ENCODE measurements at regions not wholly inside any gene's neighbourhood (a gene's known extent, or its start where the extent isn't known, plus 50 kb on each side); places are given as distances from the start of the nearest gene placed in this dataset.

DNA sequence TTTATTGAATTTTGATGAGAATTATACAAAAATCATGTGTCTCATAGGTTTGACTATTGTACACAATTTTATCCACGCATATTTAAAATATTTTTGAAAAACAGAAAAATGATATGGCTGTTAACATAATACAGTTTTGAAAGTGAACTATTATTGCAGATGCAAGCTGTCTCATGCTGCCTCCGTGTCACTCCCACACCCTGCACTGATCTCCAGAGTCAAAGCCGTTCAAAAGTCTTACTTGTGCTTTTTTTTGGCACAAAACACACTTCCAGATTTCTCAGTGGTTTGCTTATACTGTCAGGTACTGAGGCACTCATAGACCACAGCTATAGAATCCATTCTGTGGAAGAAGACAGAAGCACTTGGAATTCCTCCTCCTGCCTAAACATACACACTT, 243.1 kb upstream of the ADARB2 start:
- FAIRE-seq: no peak
- DNase-seq (ENCODE audit: insufficient read length): no peak
- TF ChIP-seq POLR2AphosphoS5 (IDR thresholded peaks at IDR 0.05; ENCODE audit: low read depth, low read length): no peak
- TF ChIP-seq POLR2A (IDR thresholded peaks at IDR 0.05; ENCODE audit: low read depth, low read length): no peak
- TF ChIP-seq TAF1 (IDR thresholded peaks at IDR 0.05; ENCODE audit: borderline replicate concordance, low read depth, low read length): no peak

DNA sequence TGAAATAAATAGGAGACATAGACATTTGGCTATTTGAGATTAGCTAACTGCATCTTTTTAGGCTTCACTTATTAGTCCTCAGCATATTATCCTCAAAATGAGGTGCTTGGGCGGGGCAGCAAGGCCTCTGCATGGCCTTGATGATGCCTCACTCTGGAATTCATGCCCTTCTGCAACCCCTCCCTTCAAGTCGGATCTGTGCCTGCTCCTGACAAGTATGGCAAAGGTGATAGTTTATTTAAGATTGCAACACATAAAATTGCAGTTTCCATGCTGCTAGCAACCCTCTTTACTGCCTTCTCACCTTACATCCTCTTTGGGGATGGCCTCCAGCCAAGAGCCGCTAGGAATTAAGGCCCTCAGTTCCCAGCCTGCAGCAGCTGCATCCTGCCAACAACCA, 241.3 kb upstream of the ADARB2 start:
- FAIRE-seq: no peak
- no peak for DNase-seq (ENCODE audit: insufficient read length)
- no peak for TF ChIP-seq POLR2A (IDR thresholded peaks at IDR 0.05; ENCODE audit: low read depth, low read length)
- no peak for TF ChIP-seq POLR2AphosphoS5 (IDR thresholded peaks at IDR 0.05; ENCODE audit: low read depth, low read length)
- no peak for TF ChIP-seq TAF1 (IDR thresholded peaks at IDR 0.05; ENCODE audit: borderline replicate concordance, low read depth, low read length)

DNA sequence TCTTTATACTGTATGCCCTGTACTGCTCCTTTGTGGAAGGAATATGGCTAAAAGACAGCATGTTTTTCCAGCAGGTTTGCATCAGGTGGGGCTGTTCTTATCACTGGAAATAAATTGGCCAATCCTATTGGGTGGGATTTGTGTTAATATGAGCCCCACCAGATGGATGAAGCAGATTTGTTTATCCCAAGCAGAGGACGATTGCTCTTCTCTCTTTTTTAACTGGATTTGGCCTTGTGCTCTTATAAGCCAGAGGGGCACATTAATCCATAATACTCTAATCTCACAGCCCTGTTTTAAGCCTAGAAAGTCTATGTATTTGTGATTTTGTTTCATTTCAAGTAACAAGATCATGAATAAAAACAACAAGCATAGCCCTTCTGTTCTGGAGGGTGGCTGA, 240.1 kb upstream of the ADARB2 start:
- no peak for DNase-seq (ENCODE audit: insufficient read length)
- no peak for TF ChIP-seq POLR2AphosphoS5 (IDR thresholded peaks at IDR 0.05; ENCODE audit: low read depth, low read length)
- no peak for TF ChIP-seq TAF1 (IDR thresholded peaks at IDR 0.05; ENCODE audit: borderline replicate concordance, low read depth, low read length)
- no peak for TF ChIP-seq POLR2A (IDR thresholded peaks at IDR 0.05; ENCODE audit: low read depth, low read length)
- no peak for FAIRE-seq

DNA sequence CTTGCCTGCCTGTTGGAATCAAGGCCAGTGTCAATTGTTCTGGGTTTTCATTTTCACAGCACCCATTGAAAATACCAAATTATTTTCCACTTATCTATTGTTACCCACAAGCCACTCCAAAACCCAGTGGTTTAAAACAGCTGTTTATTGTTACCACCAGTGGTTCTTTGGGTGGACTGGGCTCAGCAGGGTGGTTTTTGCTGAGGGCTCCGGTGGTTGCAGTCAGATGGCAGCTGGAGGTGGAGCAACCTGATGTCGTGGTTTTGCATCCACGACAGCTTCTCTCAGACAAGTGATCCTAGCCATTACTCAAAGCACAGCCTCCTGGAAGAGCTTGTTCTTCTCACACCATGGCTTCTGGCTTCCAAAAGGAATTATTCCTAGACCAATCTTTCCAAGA, 235.1 kb upstream of the ADARB2 start:
- TF ChIP-seq POLR2AphosphoS5 (IDR thresholded peaks at IDR 0.05; ENCODE audit: low read depth, low read length) (no peak), TAF1 (IDR thresholded peaks at IDR 0.05; ENCODE audit: borderline replicate concordance, low read depth, low read length) (no peak), POLR2A (IDR thresholded peaks at IDR 0.05; ENCODE audit: low read depth, low read length) (no peak)
- no peak for FAIRE-seq
- no peak for DNase-seq (ENCODE audit: insufficient read length)

DNA sequence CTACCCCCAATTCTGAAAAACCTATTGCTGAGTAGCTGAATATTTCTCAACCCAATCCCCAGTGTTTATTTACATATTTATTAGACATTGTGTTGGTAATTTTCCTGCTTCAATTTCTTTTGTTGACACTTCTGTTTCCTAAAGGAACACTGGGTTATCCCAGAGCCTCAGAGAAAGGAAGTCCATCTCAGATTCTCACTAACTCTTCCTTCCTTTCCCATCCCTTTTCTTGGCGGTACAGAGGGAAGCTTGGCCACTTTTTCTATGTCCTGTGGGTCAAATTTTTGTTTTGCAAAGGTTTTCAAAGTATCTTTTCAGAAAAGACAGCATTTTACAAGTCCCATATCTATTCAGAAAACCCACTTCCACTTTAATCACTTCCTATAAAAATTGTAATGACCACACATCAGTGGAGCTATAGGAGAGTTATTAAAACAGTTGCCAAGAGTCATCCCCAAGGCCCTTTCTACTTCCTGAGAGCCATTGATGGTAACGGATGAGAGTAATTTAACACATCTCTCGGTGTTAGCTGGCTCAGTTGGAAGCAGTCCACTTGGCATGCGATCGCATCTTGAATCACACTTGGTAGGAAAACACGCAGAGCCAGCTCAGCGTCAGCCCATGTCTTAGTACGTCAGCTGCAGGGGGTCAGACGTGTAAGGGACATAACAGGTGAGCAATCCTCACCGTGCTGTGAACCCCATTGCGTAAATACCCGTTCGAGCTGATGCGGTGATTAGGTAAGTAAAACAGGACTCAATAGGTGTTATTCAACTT, 231.1 kb upstream of the ADARB2 start:
- FAIRE-seq (no peak), DNase-seq (ENCODE audit: insufficient read length) (no peak)
- no peak for TF ChIP-seq POLR2AphosphoS5 (IDR thresholded peaks at IDR 0.05; ENCODE audit: low read depth, low read length)

DNA sequence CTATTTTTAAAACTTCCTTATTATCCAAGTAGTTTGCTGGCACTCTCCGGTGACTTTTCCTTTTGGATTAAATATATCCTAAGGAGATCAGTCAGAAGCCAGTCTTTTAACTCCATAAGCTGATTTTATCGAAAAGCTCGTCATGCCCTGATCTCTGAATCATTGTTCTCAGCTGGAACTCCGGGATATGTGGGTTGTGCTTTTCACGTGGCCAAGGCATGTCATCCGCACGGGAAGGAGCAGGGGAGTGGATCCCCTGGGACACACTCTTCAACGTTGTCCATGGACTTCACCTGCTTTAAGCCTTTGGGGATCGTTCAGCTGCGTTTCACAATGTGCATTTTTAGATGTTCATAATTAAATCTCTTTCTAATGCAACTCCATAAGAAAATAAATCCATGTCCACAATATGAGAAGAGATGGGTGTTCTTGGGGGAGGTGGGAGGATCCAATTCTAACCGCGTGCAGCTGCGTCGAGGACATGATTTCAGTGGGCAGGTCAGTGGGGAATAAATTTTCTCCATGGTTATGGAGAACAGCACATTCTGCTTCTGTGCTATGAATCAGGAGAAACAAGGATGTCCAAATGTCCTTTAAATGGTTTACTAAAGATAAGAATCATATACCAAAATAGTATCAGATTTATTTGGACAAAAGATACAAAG, 229.5 kb upstream of the ADARB2 start:
- DNase-seq (ENCODE audit: insufficient read length): no peak
- TF ChIP-seq TAF1 (IDR thresholded peaks at IDR 0.05; ENCODE audit: borderline replicate concordance, low read depth, low read length) (no peak), POLR2AphosphoS5 (IDR thresholded peaks at IDR 0.05; ENCODE audit: low read depth, low read length) (no peak), POLR2A (IDR thresholded peaks at IDR 0.05; ENCODE audit: low read depth, low read length) (no peak)
- no peak for FAIRE-seq

DNA sequence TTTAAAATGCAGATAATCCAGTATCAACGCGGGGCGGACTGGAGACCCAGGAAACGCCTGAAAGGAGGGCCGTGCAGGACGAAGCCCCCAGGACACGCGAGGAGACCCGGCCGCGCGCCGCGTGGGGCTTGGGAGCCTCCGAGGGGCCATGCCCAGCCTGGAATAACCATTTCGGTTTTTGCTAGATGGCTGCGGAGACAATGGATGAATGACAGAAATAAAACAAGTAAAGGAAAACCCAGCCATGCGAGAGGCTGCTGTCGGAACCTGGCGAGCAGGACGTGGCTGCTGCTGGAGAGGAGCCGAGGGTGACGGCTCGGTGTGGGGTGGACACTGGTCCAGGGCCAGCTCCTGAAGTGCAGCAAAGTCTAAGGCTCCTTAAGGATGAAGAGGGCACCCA, 227.2 kb upstream of the ADARB2 start:
- FAIRE-seq (no peak), DNase-seq (ENCODE audit: insufficient read length) (no peak)
- TF ChIP-seq POLR2AphosphoS5 (IDR thresholded peaks at IDR 0.05; ENCODE audit: low read depth, low read length) (no peak), TAF1 (IDR thresholded peaks at IDR 0.05; ENCODE audit: borderline replicate concordance, low read depth, low read length) (no peak), POLR2A (IDR thresholded peaks at IDR 0.05; ENCODE audit: low read depth, low read length) (no peak)

DNA sequence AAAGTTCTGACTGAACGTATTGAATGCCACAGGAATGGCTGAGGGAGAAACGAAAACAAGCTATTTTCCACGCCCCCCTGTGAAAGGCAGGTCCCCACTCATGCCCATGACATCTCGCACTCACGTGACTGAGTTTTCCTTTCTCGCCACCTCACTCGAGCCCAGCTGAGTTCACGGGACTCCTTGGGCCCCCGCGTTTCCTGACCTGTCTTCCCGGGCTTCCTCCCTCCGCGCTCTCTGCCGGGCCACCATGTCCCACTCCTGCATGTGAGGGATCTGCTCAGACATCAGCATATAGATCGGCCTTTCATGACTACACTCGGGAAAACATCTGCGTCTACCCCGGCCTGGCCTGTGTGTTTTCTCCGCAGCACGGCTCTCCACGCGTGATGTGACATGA, 226.0 kb upstream of the ADARB2 start:
- FAIRE-seq (no peak), DNase-seq (ENCODE audit: insufficient read length) (no peak)
- TF ChIP-seq TAF1 (IDR thresholded peaks at IDR 0.05; ENCODE audit: borderline replicate concordance, low read depth, low read length): no peak
- no peak for TF ChIP-seq POLR2A (IDR thresholded peaks at IDR 0.05; ENCODE audit: low read depth, low read length)
- TF ChIP-seq POLR2AphosphoS5 (IDR thresholded peaks at IDR 0.05; ENCODE audit: low read depth, low read length): no peak

DNA sequence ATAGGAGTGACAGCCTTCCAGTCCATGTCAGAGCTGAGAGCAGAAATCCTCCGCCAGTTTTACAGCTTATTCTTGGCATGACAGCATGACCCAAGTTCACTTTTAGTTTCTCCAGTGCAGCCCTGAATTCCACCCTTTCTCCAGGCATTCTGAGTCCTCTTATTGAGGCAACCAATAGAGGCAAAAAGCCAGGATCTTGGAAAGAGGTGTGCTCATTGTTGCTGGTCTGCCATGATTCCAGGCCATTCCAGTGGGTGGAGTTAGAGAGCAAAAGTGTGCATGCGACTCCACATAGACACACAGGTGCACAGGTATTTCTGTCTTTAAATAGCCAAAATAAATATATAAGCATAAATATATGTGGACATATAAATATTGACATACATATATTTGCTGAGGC, 224.7 kb upstream of the ADARB2 start:
- FAIRE-seq: no peak
- no peak for DNase-seq (ENCODE audit: insufficient read length)
- TF ChIP-seq TAF1 (IDR thresholded peaks at IDR 0.05; ENCODE audit: borderline replicate concordance, low read depth, low read length): no peak
- TF ChIP-seq POLR2A (IDR thresholded peaks at IDR 0.05; ENCODE audit: low read depth, low read length): no peak
- TF ChIP-seq POLR2AphosphoS5 (IDR thresholded peaks at IDR 0.05; ENCODE audit: low read depth, low read length): no peak

DNA sequence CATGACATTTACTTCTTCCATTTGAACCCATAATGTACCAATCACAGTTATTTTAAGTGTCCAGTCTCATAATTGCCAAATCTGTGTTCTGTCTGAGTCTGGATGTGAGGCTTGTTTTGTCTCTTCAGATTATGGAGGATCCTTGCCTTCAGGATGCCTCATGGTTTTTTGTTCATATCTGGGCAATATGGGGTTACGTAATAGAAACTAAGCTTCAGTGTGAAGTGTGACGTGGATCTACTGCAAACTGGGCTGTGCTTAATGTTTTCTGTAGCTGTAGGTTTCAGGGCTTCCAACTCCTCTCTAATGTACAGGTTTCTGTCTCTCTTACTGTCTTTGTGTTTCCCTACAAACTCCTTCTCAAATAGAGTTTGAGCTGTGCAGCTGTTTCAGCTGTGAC, 223.7 kb upstream of the ADARB2 start:
- no peak for DNase-seq (ENCODE audit: insufficient read length)
- FAIRE-seq: no peak
- no peak for TF ChIP-seq POLR2A (IDR thresholded peaks at IDR 0.05; ENCODE audit: low read depth, low read length)
- TF ChIP-seq TAF1 (IDR thresholded peaks at IDR 0.05; ENCODE audit: borderline replicate concordance, low read depth, low read length): no peak
- TF ChIP-seq POLR2AphosphoS5 (IDR thresholded peaks at IDR 0.05; ENCODE audit: low read depth, low read length): no peak

DNA sequence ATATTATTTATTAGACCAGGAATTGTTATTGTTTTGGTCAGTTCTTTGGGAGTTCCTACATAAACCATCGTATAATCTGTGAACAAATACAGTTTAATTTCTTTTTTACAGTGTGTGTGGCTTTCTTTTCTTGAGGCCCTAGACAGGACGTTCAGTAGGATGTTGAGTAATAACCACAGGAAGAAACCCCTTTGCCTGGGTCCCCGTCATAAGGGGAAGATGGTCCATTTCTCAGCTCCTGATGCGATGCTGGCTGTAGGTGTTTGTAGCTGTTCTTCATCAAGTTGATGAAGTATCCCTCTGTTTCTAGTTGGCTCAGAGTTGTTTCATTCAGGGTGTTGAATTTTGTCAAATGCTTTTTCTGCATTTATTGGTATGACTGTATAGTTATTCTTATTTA, 219.7 kb upstream of the ADARB2 start:
- FAIRE-seq (no peak), DNase-seq (ENCODE audit: insufficient read length) (no peak)
- TF ChIP-seq TAF1 (IDR thresholded peaks at IDR 0.05; ENCODE audit: borderline replicate concordance, low read depth, low read length): no peak
- TF ChIP-seq POLR2AphosphoS5 (IDR thresholded peaks at IDR 0.05; ENCODE audit: low read depth, low read length): no peak
- no peak for TF ChIP-seq POLR2A (IDR thresholded peaks at IDR 0.05; ENCODE audit: low read depth, low read length)

DNA sequence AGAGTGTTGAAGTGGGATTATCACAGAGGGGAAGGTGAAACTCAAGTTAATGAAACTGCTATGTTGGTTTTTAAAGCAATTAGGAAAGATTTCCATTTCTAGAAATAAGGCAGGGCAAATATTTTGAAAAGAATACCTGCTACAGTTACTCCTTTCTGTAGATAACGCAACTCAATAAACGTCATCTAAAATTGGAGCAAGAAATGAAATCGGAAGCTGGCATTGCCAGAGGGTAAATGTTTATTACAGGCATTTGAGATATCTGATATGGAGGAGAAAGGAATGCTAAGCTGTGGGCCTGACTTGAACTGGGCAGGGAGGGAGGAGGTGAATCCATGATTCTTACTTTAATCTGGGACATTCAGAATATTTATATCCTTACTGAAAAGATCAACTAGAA, 217.0 kb upstream of the ADARB2 start:
- FAIRE-seq: no peak
- TF ChIP-seq POLR2A (IDR thresholded peaks at IDR 0.05; ENCODE audit: low read depth, low read length): no peak
- no peak for DNase-seq (ENCODE audit: insufficient read length)

All from GM12892 (cell line).